ENCODE measurements at regions not wholly inside any gene's neighbourhood (a gene's known extent, or its start where the extent isn't known, plus 50 kb on each side); places are given as distances from the start of the nearest gene placed in this dataset.
"Not testable (repeated sequence)": the region's sequence is repeated elsewhere in the genome, so short reads cannot be mapped to it uniquely, and the experiment has no call there.

- FAIRE-seq (no peak), DNase-seq (ENCODE audit: insufficient read length, low spot score) (no peak)
Observed at GRCh38 chr14:71604231-71604630, 328.0 kb upstream of the RGS6 start.

- FAIRE-seq: peak; percentile 81
Observed at GRCh38 chr14:71606064-71606463, 326.2 kb upstream of the RGS6 start.

GRCh38 chr14:71606575-71606974, 325.7 kb upstream of the RGS6 start:
- FAIRE-seq: no peak
- no peak for DNase-seq (ENCODE audit: insufficient read length, low spot score)

More at GRCh38 chr14:71606064-71606463, 326.2 kb upstream of the RGS6 start:
- DNase-seq (ENCODE audit: insufficient read length, low spot score): no peak

GRCh38 chr14:71607056-71607455, 325.2 kb upstream of the RGS6 start:
- no peak for FAIRE-seq
- DNase-seq (ENCODE audit: insufficient read length, low spot score): no peak

GRCh38 chr14:71610149-71610548, 322.1 kb upstream of the RGS6 start:
- FAIRE-seq: no peak
- no peak for DNase-seq (ENCODE audit: insufficient read length, low spot score)

- FAIRE-seq (no peak), DNase-seq (ENCODE audit: insufficient read length, low spot score) (no peak)
Observed at GRCh38 chr14:71610797-71611196, 321.4 kb upstream of the RGS6 start.

GRCh38 chr14:71613168-71613567, 319.1 kb upstream of the RGS6 start:
- no peak for FAIRE-seq
- DNase-seq (ENCODE audit: insufficient read length, low spot score): no peak

- DNase-seq (ENCODE audit: insufficient read length, low spot score) (no peak), FAIRE-seq (no peak)
Observed at GRCh38 chr14:71616013-71616412, 316.2 kb upstream of the RGS6 start.

- FAIRE-seq (no peak), DNase-seq (ENCODE audit: insufficient read length, low spot score) (no peak)
Observed at GRCh38 chr14:71618047-71618446, 314.2 kb upstream of the RGS6 start.

GRCh38 chr14:71618716-71619115, 313.5 kb upstream of the RGS6 start:
- DNase-seq (ENCODE audit: insufficient read length, low spot score): no peak
- no peak for FAIRE-seq

GRCh38 chr14:71619472-71619871, 312.8 kb upstream of the RGS6 start:
- DNase-seq (ENCODE audit: insufficient read length, low spot score) (no peak), FAIRE-seq (no peak)

GRCh38 chr14:71620401-71620800, 311.8 kb upstream of the RGS6 start:
- no peak for DNase-seq (ENCODE audit: insufficient read length, low spot score)
- FAIRE-seq: no peak

GRCh38 chr14:71621276-71621675, 311.0 kb upstream of the RGS6 start:
- DNase-seq (ENCODE audit: insufficient read length, low spot score) (no peak), FAIRE-seq (no peak)

- DNase-seq (ENCODE audit: insufficient read length, low spot score): no peak
- FAIRE-seq: no peak
Observed at GRCh38 chr14:71621980-71622605, 310.1 kb upstream of the RGS6 start.

- no peak for FAIRE-seq
- no peak for DNase-seq (ENCODE audit: insufficient read length, low spot score)
Observed at GRCh38 chr14:71623939-71624338, 308.3 kb upstream of the RGS6 start.

- no peak for FAIRE-seq
- no peak for DNase-seq (ENCODE audit: insufficient read length, low spot score)
Observed at GRCh38 chr14:71625175-71625574, 307.1 kb upstream of the RGS6 start.

GRCh38 chr14:71625891-71626701, 306.1 kb upstream of the RGS6 start:
- DNase-seq (ENCODE audit: insufficient read length, low spot score) (no peak), FAIRE-seq (no peak)

- DNase-seq (ENCODE audit: insufficient read length, low spot score) (no peak), FAIRE-seq (no peak)
Observed at GRCh38 chr14:71628433-71628832, 303.8 kb upstream of the RGS6 start.

GRCh38 chr14:71629250-71629649, 303.0 kb upstream of the RGS6 start:
- no peak for DNase-seq (ENCODE audit: insufficient read length, low spot score)
- FAIRE-seq: no peak

- DNase-seq (ENCODE audit: insufficient read length, low spot score) (no peak), FAIRE-seq (peak; percentile 69)
Observed at GRCh38 chr14:71629765-71630492, 302.3 kb upstream of the RGS6 start.

GRCh38 chr14:71631030-71631429, 301.2 kb upstream of the RGS6 start:
- DNase-seq (ENCODE audit: insufficient read length, low spot score); FAIRE-seq: not testable (repeated sequence)
